Mesodermal cell (in vitro differentiated cells): ENCODE measurements at regions not wholly inside any gene's neighbourhood (a gene's known extent, or its start where the extent isn't known, plus 50 kb on each side); places are given as distances from the start of the nearest gene placed in this dataset.

ENCODE experiments used
- H3K27ac ChIP-seq: 2 replicates; pipeline ENCODE4 v1.7.0; 2013; ENCODE audit warnings: mild to moderate bottlenecking, low read depth, low read length, moderate library complexity; ENCODE audit not compliant: severe bottlenecking
- H3K36me3 ChIP-seq: 2 replicates; pipeline ENCODE4 v1.7.1; 2013; ENCODE audit warnings: mild to moderate bottlenecking, low read length, moderate library complexity; ENCODE audit not compliant: control insufficient read depth, insufficient read depth
- H3K4me1 ChIP-seq: one replicate; pipeline ENCODE4 v1.7.1; 2013; ENCODE audit warnings: mild to moderate bottlenecking, low read length; ENCODE audit not compliant: insufficient read depth, control insufficient read depth, poor library complexity, severe bottlenecking
- H3K4me3 ChIP-seq: 2 replicates; pipeline ENCODE4 v1.7.0; 2013; ENCODE audit warnings: low read length, control low read depth, mild to moderate bottlenecking; ENCODE audit not compliant: insufficient read depth, poor library complexity, severe bottlenecking; ENCODE audit errors: extremely low read depth
- H3K9me3 ChIP-seq: 2 replicates; pipeline ENCODE4 v1.7.1; 2013; ENCODE audit warnings: mild to moderate bottlenecking, low read length, moderate library complexity; ENCODE audit not compliant: control insufficient read depth
- WGBS, 2 experiments: methylation state at CpG; one replicate each; pipeline ENCODE4 v1.1.5; 2013; ENCODE audit warnings: missing lambda C conversion rate in 2 of 2; ENCODE audit not compliant: insufficient coverage in 2 of 2; 5-methylcytosine and 5-hydroxymethylcytosine counted together

GRCh38 chr1:4002061-4002521 lies 102.0 kb upstream of the C1orf174 start:
- no peaks in the 10 kb centered on the region for H3K9me3 ChIP-seq
- 85 to 87% methylated on average over 12 to 13 of the region's 13 CpGs for WGBS, 2 experiments
- H3K4me1 ChIP-seq: peaks cover 5% of the 10 kb centered on the region
- no peaks in the 10 kb centered on the region for H3K36me3 ChIP-seq
- H3K27ac ChIP-seq: no peak overlapping the region
- no peak overlapping the region for H3K4me3 ChIP-seq

- 89 to 90% methylated on average over 10 of the region's 10 CpGs for WGBS, 2 experiments
- Histone ChIP-seq H3K4me3 (no peak overlapping the region), H3K9me3 (no peaks in the 10 kb centered on the region), H3K27ac (no peak overlapping the region), H3K36me3 (no peaks in the 10 kb centered on the region), H3K4me1 (peaks cover 5% of the 10 kb centered on the region)
These were observed 102.7 kb upstream of the C1orf174 start for GRCh38 chr1:4002741-4003140.

DNA sequence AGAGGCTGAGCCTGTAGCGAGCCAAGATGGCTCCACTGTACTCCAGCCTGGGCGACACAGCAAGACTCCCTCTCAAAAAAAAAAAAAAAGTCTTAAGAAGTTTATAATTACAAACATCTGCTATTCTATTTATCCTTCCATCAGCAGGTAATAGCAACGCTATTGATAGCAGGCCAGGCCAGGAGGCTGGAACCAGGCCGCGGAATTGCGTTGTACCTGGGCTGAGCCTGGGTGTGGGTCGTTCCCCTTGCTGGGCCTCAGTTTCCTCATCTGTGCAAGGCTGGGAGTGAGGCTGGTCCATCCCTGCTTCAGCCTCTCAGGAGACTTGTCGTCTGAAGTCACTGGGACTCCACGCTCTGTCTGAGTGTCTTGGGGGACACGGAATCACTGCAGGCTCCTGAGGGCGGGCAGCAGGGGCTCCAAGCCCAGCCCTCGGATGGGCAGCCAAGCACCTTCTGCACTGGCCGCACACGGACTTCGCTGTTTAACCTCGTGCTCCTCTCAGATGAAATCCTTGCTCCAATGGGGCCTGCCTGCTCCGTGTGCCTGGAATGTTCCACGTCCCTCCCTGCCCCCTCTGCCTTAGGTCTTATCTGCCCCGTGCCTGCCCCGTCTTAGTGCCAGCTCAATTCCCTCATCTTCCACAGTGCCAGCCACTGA lies 103.9 kb upstream of the C1orf174 start:
- no peaks in the 10 kb centered on the region for H3K4me1 ChIP-seq
- WGBS, 2 experiments: 90 to 92% methylated on average over 17 to 19 of the region's 20 CpGs
- H3K36me3 ChIP-seq: no peaks in the 10 kb centered on the region
- no peak overlapping the region for H3K4me3 ChIP-seq
- H3K27ac ChIP-seq: no peak overlapping the region
- no peaks in the 10 kb centered on the region for H3K9me3 ChIP-seq

- no peaks in the 10 kb centered on the region for H3K9me3 ChIP-seq
- no peaks in the 10 kb centered on the region for H3K4me1 ChIP-seq
- H3K36me3 ChIP-seq: no peaks in the 10 kb centered on the region
- WGBS, 2 experiments: 93 to 94% methylated on average over 15 to 17 of the region's 17 CpGs
- H3K27ac ChIP-seq: no peak overlapping the region
- H3K4me3 ChIP-seq: no peak overlapping the region
These were observed 104.8 kb upstream of the C1orf174 start for GRCh38 chr1:4004635-4005430.

GRCh38 chr1:4005431-4005830 lies 105.4 kb upstream of the C1orf174 start:
- no peak overlapping the region for H3K27ac ChIP-seq
- WGBS, 2 experiments: 90 to 95% methylated on average over 6 of the region's 6 CpGs
- H3K4me3 ChIP-seq: no peak overlapping the region
- H3K36me3 ChIP-seq: no peaks in the 10 kb centered on the region
- H3K9me3 ChIP-seq: no peaks in the 10 kb centered on the region
- H3K4me1 ChIP-seq: no peaks in the 10 kb centered on the region

DNA sequence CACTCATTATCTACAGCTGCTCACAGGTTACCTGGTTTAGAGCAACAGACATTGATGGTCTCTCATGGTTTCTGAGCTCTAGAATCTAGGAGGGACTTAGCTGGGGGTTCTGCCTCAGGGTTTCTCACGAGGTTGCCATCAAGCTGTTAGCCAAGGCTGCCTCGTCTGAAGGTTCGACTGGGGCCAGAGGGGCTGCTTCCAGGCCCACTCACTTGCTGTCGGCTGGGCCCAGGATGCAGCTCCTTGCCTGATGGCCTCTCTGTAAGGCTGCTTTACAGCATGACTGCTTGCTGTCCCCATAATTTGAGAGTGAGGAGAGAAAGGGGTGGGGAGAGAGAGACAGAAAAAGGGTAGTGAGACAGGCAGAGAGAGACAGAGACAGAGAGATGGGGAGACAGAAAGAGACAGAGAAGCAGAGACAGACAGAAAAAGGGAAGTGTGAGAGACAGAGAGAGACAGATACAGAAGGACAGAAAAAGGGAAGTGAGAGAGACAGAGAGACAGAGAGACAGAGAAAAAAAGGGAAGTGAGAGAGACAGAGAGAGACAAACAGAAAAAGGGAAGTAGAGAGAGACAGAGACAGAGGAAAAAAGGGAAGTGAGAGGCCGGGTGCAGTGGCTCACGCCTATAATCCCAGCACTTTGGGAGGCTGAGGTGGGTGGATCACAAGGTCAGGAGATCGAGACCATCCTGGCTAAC lies 106.8 kb upstream of the C1orf174 start:
- Histone ChIP-seq H3K9me3 (no peaks in the 10 kb centered on the region), H3K4me1 (no peaks in the 10 kb centered on the region), H3K4me3 (no peak overlapping the region), H3K36me3 (no peaks in the 10 kb centered on the region), H3K27ac (no peak overlapping the region)
- 88 to 90% methylated on average over 6 of the region's 7 CpGs for whole genome bisulfite sequencing, 2 experiments

GRCh38 chr1:4010284-4010683 lies 110.2 kb upstream of the C1orf174 start:
- Histone ChIP-seq H3K27ac (no peak overlapping the region), H3K9me3 (no peaks in the 10 kb centered on the region), H3K4me1 (no peaks in the 10 kb centered on the region), H3K36me3 (no peaks in the 10 kb centered on the region), H3K4me3 (no peak overlapping the region)
- WGBS, 2 experiments: 88 to 91% methylated on average over 3 to 5 of the region's 7 CpGs

GRCh38 chr1:4010814-4011605 lies 110.9 kb upstream of the C1orf174 start:
- H3K4me1 ChIP-seq: no peaks in the 10 kb centered on the region
- no peaks in the 10 kb centered on the region for H3K36me3 ChIP-seq
- no peaks in the 10 kb centered on the region for H3K9me3 ChIP-seq
- WGBS, 2 experiments: 84 to 87% methylated on average over 16 to 18 of the region's 25 CpGs
- no peak overlapping the region for H3K4me3 ChIP-seq
- no peak overlapping the region for H3K27ac ChIP-seq

DNA sequence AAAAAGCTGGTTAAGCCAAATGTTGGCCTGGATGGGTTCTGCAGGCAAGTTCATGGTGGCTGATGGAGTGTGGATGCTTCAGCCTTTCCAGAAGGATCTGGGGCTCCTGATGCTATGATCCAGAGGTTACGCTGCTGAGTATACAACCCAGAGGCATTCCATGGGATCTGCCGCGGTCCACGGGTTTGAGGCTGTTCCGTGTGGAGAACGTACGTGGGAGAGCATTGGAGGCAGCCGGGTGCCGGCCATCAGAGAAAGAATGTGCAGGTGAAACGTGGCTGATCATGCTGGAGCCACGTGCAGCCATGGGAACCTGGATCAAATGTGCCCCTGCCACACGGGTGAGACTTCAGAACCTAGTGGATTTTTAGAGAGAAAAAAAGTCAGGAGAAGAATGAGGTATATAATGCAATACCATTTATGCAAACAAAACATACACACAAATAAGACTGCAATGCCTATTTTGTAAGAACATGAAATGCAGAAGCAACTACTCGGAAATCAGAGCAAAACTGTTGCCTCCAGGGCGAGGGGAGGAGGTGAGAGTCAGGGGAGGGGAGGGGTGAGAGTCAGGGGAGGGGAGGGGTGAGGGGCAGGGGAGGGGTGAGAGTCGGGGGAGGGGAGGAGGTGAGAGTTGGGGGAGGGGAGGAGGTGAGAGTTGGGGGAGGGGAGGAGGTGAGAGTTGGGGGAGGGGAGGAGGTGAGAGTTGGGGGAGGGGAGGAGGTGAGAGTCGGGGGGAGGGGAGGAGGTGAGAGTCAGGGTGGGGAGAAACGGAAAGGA lies 116.5 kb upstream of the C1orf174 start:
- no peaks in the 10 kb centered on the region for H3K36me3 ChIP-seq
- no peaks in the 10 kb centered on the region for H3K9me3 ChIP-seq
- WGBS, 2 experiments: 93 to 96% methylated on average over 6 to 13 of the region's 17 CpGs
- H3K27ac ChIP-seq: no peak overlapping the region
- H3K4me1 ChIP-seq: no peaks in the 10 kb centered on the region
- H3K4me3 ChIP-seq: no peak overlapping the region
